Sigmoid colon (tissue), 6 donors: ENCODE measurements at regions not wholly inside any gene's neighbourhood (a gene's known extent, or its start where the extent isn't known, plus 50 kb on each side); places are given as distances from the start of the nearest gene placed in this dataset.

ENCODE experiments used
- DNase-seq: peaks from one replicate; pipeline ENCODE4 v3.0.0-alpha.2; 2019
- H3K27ac ChIP-seq, 4 donors: fragments of 200-600 bp; sonication (generic); one replicate each; pipeline ENCODE4 v1.5.1; 2016 to 2019; ENCODE audit warnings: mild to moderate bottlenecking in 1 of 4
- H3K27me3 ChIP-seq, 3 donors: fragments of 200-600 bp; sonication (generic); one replicate each; pipeline ENCODE4 v1.5.1; 2019; ENCODE audit warnings: mild to moderate bottlenecking in 1 of 3
- H3K36me3 ChIP-seq, 4 donors: fragments of 200-600 bp; sonication (generic); one replicate each; pipeline ENCODE4 v1.5.1; 2016 to 2019
- H3K4me1 ChIP-seq, 4 donors: fragments of 200-600 bp; sonication (generic); one replicate each; pipeline ENCODE4 v1.5.1; 2017 to 2019
- H3K4me3 ChIP-seq, 4 donors: fragments of 200-600 bp; sonication (generic); one replicate each; pipeline ENCODE4 v1.5.1; 2017 to 2019; ENCODE audit warnings: mild to moderate bottlenecking in 2 of 4, moderate library complexity in 1 of 4
- H3K9me3 ChIP-seq, 4 donors: fragments of 200-600 bp in 3 of 4; sonication (generic) in 3 of 4; one replicate each; pipeline versions ENCODE4 v1.5.1 to v1.6.1; 2013 to 2019
- CTCF ChIP-seq, 4 experiments: fragments of 450-650 bp in 3 of 4; fragments of 200-600 bp in 1 of 4; IDR thresholded peaks; one replicate each; pipeline ENCODE4 v1.5.1; 2016 to 2019; ENCODE audit warnings: antibody characterized with exemption in 4 of 4, mild to moderate bottlenecking in 3 of 4, moderate library complexity in 2 of 4
- EP300 ChIP-seq, 4 donors: sonication (generic); formaldehyde crosslinking; IDR thresholded peaks; one replicate each; pipeline ENCODE4 v1.6.1; 2017; ENCODE audit warnings: antibody characterized with exemption in 4 of 4
- POLR2A ChIP-seq, 2 donors: fragments of 450-650 bp; IDR thresholded peaks; one replicate each; pipeline ENCODE4 v1.6.1; 2016; ENCODE audit warnings: antibody characterized with exemption in 2 of 2, mild to moderate bottlenecking in 2 of 2, moderate library complexity in 2 of 2
- POLR2AphosphoS5 ChIP-seq, 4 donors: sonication (generic); formaldehyde crosslinking; IDR thresholded peaks; one replicate each; pipeline ENCODE4 v1.6.1; 2017; ENCODE audit warnings: antibody characterized with exemption in 4 of 4
- WGBS, 2 donors: extraction: QIAGEN DNeasy Blood & Tissue Kit; methylation state at CpG; one replicate each; pipeline ENCODE4 v1.1.7; 2013; 5-methylcytosine and 5-hydroxymethylcytosine counted together
- intact Hi-C: fragments of 100-400 bp; cut with DNase I; formaldehyde crosslinking; loops from one replicate; pipeline ENCODE4 v1.15.1; 2023
- donor health status: healthy with polysubstance abuse.
- donor health status: healthy.

- Histone ChIP-seq H3K27me3 (no peaks in the 10 kb centered on the region), H3K4me3 (no peak overlapping the region), H3K9me3 (no peaks in the 10 kb centered on the region), H3K27ac (no peak overlapping the region), H3K36me3 (no peaks in the 10 kb centered on the region), H3K4me1 (no peaks in the 10 kb centered on the region)
- TF ChIP-seq EP300 (IDR thresholded peaks at IDR 0.05): no peak
- no peak for TF ChIP-seq POLR2AphosphoS5 (IDR thresholded peaks at IDR 0.05)
- TF ChIP-seq CTCF (IDR thresholded peaks at IDR 0.05): no peak
- no peak for TF ChIP-seq POLR2A (IDR thresholded peaks at IDR 0.05)
- intact Hi-C loops: no loop called here
- no peak for DNase-seq
- WGBS, 2 donors: 77 to 89% methylated on average over 4 of the region's 4 CpGs
Observed at GRCh38 chr7:25062380-25062779, 62.7 kb downstream of the CYCS start.

DNA sequence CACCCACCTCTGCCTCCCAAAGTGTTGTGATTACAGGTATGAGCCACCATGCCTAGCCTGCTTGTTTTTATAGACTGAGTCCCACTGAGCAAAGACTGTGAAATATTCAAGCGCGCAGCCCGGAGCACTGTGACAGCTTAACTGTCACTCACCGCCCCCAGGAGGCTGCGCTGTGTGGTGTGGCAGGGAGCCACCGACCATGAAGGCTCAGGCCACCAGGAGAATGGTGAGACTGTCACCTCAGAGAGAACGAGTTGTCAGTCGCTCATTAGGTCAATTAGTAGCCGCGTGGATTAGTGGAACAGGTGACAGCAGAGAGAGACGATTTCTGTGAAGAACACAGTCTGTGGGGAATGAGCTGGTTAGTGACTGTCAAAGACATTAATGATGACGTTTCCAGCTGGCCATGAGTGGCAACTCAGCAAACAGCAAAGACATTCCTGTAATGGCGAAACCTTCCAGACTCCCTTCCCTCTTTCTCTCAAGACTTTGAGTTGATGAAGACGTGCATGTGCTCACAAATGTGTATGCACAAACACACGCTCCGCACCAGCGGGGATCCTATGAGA lies 64.5 kb downstream of the CYCS start:
- no peak for DNase-seq
- no peaks in the 10 kb centered on the region for H3K27me3 ChIP-seq
- intact Hi-C loops: no loop called here
- no peaks in the 10 kb centered on the region for H3K36me3 ChIP-seq
- WGBS, 2 donors: 88 to 90% methylated on average over 17 of the region's 17 CpGs
- no peak for TF ChIP-seq POLR2A (IDR thresholded peaks at IDR 0.05)
- no peak for TF ChIP-seq POLR2AphosphoS5 (IDR thresholded peaks at IDR 0.05)
- no peak for TF ChIP-seq CTCF (IDR thresholded peaks at IDR 0.05)
- H3K27ac ChIP-seq: no peak overlapping the region
- no peaks in the 10 kb centered on the region for H3K4me1 ChIP-seq
- no peaks in the 10 kb centered on the region for H3K9me3 ChIP-seq
- H3K4me3 ChIP-seq: no peak overlapping the region

DNA sequence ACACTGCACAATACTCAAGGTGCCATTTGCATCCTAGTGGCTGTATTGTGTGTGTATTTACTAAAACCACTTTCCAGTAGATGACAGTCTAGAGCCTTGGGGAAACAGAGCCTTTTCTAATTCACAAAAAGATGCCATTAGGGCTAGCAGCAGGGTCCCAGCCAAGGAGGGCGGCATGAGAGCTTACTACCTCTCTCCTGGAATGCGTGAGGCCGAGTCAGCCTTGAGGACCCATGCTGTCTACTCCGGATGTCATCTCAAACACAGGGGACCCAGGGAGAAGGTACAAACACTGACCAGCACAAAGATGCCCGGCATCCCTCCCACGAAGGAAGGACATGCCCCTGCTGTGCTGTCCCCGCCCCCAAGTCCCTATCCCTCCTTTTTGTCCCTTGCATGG lies 65.5 kb downstream of the CYCS start:
- intact Hi-C loops: no loop called here
- WGBS, 2 donors: 90% methylated on average over 7 of the region's 7 CpGs
- Histone ChIP-seq H3K4me3 (no peak overlapping the region), H3K36me3 (no peaks in the 10 kb centered on the region), H3K27me3 (no peaks in the 10 kb centered on the region), H3K4me1 (no peaks in the 10 kb centered on the region), H3K27ac (no peak overlapping the region), H3K9me3 (no peaks in the 10 kb centered on the region)
- no peak for TF ChIP-seq POLR2AphosphoS5 (IDR thresholded peaks at IDR 0.05)
- no peak for TF ChIP-seq EP300 (IDR thresholded peaks at IDR 0.05)
- TF ChIP-seq CTCF (IDR thresholded peaks at IDR 0.05): no peak
- TF ChIP-seq POLR2A (IDR thresholded peaks at IDR 0.05): no peak
- DNase-seq: no peak

DNA sequence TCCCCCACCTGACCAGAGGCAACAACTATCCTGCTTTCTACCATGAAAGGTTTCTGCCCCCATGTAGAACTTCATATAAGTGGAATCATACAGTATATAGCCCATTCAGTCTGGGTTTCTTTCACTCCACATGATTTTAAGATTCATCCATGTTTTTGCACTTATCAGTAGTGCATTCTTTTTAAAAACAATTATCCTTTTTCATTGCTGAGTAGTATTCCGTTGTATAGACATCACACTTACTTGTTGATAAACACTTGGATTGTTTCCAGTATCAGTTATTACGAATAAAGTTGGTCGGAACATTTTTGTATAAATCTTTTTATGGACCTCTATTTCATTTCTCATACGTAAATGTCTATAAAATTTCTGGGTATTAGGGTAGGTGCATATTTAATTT lies 68.7 kb downstream of the CYCS start:
- Histone ChIP-seq H3K36me3 (no peaks in the 10 kb centered on the region), H3K4me3 (no peak overlapping the region), H3K27me3 (no peaks in the 10 kb centered on the region), H3K9me3 (no peaks in the 10 kb centered on the region), H3K4me1 (no peaks in the 10 kb centered on the region), H3K27ac (no peak overlapping the region)
- TF ChIP-seq POLR2A (IDR thresholded peaks at IDR 0.05): no peak
- TF ChIP-seq EP300 (IDR thresholded peaks at IDR 0.05): no peak
- TF ChIP-seq CTCF (IDR thresholded peaks at IDR 0.05): no peak
- no peak for TF ChIP-seq POLR2AphosphoS5 (IDR thresholded peaks at IDR 0.05)
- no peak for DNase-seq
- intact Hi-C loops: no loop called here
- WGBS, 2 donors: 88 to 95% methylated on average over 4 of the region's 4 CpGs

GRCh38 chr7:25055520-25056220 lies 69.4 kb downstream of the CYCS start:
- intact Hi-C loops: no loop called here
- TF ChIP-seq POLR2AphosphoS5 (IDR thresholded peaks at IDR 0.05): no peak
- DNase-seq: no peak
- Histone ChIP-seq H3K36me3 (no peaks in the 10 kb centered on the region), H3K4me1 (no peaks in the 10 kb centered on the region), H3K9me3 (no peaks in the 10 kb centered on the region), H3K4me3 (no peak overlapping the region), H3K27ac (no peak overlapping the region), H3K27me3 (no peaks in the 10 kb centered on the region)
- 79 to 85% methylated on average over 6 of the region's 6 CpGs for WGBS, 2 donors
